NCI-H82 treated with DMSO at 0.1 percent for 48 hours (cell line): ENCODE measurements at regions not wholly inside any gene's neighbourhood (a gene's known extent, or its start where the extent isn't known, plus 50 kb on each side); places are given as distances from the start of the nearest gene placed in this dataset.

Experiments used
- DNase-seq: peaks from one replicate; lab custom pipeline; 2025; ENCODE audit not compliant: unreplicated experiment; lab: John Stamatoyannopoulos, UW

- DNase-seq: no peak
Observed at GRCh38 chr15:61299075-61299763, 70.1 kb upstream of the RORA start.

DNA sequence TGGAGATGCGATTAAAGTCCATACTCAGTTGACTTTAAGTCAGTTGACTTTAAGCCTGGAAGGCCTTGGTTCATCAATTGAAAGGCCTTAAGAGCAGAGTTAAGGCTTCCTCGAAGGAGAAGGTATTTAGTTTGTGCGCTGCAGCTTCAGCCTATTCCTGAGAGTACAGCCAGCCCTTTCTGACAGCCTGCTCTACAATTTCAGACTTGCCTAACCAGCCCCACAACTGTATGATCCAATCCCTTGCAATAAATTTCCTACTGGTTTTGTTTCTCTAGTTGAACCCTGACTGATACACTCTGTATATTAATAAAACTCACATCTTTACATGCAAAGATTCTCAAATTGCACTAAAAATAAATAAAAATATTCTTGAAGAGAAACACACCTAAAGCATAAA lies 66.1 kb upstream of the RORA start:
- DNase-seq: no peak

- DNase-seq: no peak
Observed at GRCh38 chr15:61282661-61283060, 53.6 kb upstream of the RORA start.

- no peak for DNase-seq
Observed at GRCh38 chr15:61281328-61281727, 52.2 kb upstream of the RORA start.
